GM23338 (cell line): ENCODE measurements at regions not wholly inside any gene's neighbourhood (a gene's known extent, or its start where the extent isn't known, plus 50 kb on each side); places are given as distances from the start of the nearest gene placed in this dataset.
A peak's percentile ranks its signal among the peaks of the same experiment; 100 is the strongest.

Source experiments
- ATAC-seq: fragments of 200-7000 bp; cut with Tn5 transposase; 3 replicates; pipeline ENCODE4 v1.9.1; 2020
- DNase-seq: peaks from one replicate; pipeline ENCODE4 v3.0.0-alpha.2; 2015; ENCODE audit warnings: low spot score
- H2AFZ ChIP-seq: fragments of 200-600 bp; sonication (generic); 2 replicates; pipeline ENCODE4 v1.8.0; 2016; ENCODE audit warnings: antibody characterized with exemption, mild to moderate bottlenecking, moderate library complexity
- H3F3A ChIP-seq: fragments of 200-600 bp; sonication (generic); replicated peaks from 2 replicates; pipeline ENCODE4 v1.8.0; 2017; ENCODE audit warnings: antibody characterized with exemption, mixed run types, low read depth
- H3K27ac ChIP-seq: fragments of 200-600 bp; sonication (generic); 2 replicates; pipeline ENCODE4 v1.6.1; 2016; ENCODE audit warnings: low read depth
- H3K27me3 ChIP-seq: fragments of 200-600 bp; sonication (generic); 2 replicates; pipeline ENCODE4 v1.8.0; 2016; ENCODE audit warnings: mild to moderate bottlenecking, mixed run types, moderate library complexity; ENCODE audit not compliant: insufficient read depth
- H3K36me3 ChIP-seq: fragments of 200-600 bp; sonication (generic); 2 replicates; pipeline ENCODE4 v1.8.0; 2016; ENCODE audit warnings: mild to moderate bottlenecking; ENCODE audit not compliant: insufficient read depth
- H3K4me1 ChIP-seq: fragments of 200-600 bp; sonication (generic); 2 replicates; pipeline ENCODE4 v1.8.0; 2016; ENCODE audit warnings: mild to moderate bottlenecking, moderate library complexity; ENCODE audit not compliant: insufficient read depth
- H3K4me2 ChIP-seq: fragments of 200-600 bp; sonication (generic); 2 replicates; pipeline ENCODE4 v1.7.1; 2017; ENCODE audit warnings: mixed run types
- H3K4me3 ChIP-seq: fragments of 200-600 bp; sonication (generic); 2 replicates; pipeline ENCODE4 v1.6.1; 2016; ENCODE audit warnings: mixed run types
- H3K79me2 ChIP-seq: fragments of 200-600 bp; sonication (generic); replicated peaks from 2 replicates; pipeline ENCODE4 v1.8.0; 2017; ENCODE audit warnings: mild to moderate bottlenecking; ENCODE audit not compliant: insufficient read depth
- H3K9me2 ChIP-seq: fragments of 200-600 bp; sonication (generic); 2 replicates; pipeline ENCODE4 v1.8.0; 2017; ENCODE audit not compliant: insufficient read depth
- H4K20me1 ChIP-seq: fragments of 200-600 bp; sonication (generic); replicated peaks from 2 replicates; pipeline ENCODE4 v1.8.0; 2017; ENCODE audit warnings: mild to moderate bottlenecking; ENCODE audit not compliant: insufficient read depth
- H3K27ac Mint-ChIP-seq: 2 replicates; pipeline ENCODE4 v1.8.0; 2020; ENCODE audit warnings: inconsistent platforms, mild to moderate bottlenecking, moderate library complexity, mixed read lengths
- H3K27me3 Mint-ChIP-seq: 3 replicates; pipeline ENCODE4 v1.8.0; 2022; ENCODE audit warnings: low read depth, mild to moderate bottlenecking, moderate library complexity, mixed read lengths, inconsistent platforms; ENCODE audit not compliant: insufficient read depth, poor library complexity
- H3K36me3 Mint-ChIP-seq: 3 replicates; pipeline ENCODE4 v1.8.0; 2021; ENCODE audit warnings: low read depth, mild to moderate bottlenecking, inconsistent platforms, moderate library complexity, mixed read lengths
- H3K4me1 Mint-ChIP-seq: 3 replicates; pipeline ENCODE4 v1.8.0; 2020; ENCODE audit warnings: mild to moderate bottlenecking, inconsistent platforms, mixed read lengths
- H3K4me3 Mint-ChIP-seq: 3 replicates; pipeline ENCODE4 v1.8.0; 2021; ENCODE audit warnings: moderate library complexity, mild to moderate bottlenecking, inconsistent platforms, mixed read lengths
- H3K9me3 Mint-ChIP-seq: 3 replicates; pipeline ENCODE4 v1.8.0; 2020; ENCODE audit warnings: moderate library complexity, mild to moderate bottlenecking, inconsistent platforms, mixed read lengths
- ETS1 ChIP-seq: IDR thresholded peaks from 2 replicates; pipeline ENCODE4 v1.6.1; 2016; ENCODE audit warnings: antibody characterized with exemption
- EZH2phosphoT487 ChIP-seq: fragments of 200-600 bp; sonication (generic); IDR thresholded peaks from one replicate; pipeline ENCODE4 v1.8.1; 2018; ENCODE audit warnings: antibody characterized with exemption; ENCODE audit not compliant: unreplicated experiment
- JUNB ChIP-seq: IDR thresholded peaks from one replicate; pipeline ENCODE4 v1.6.1; 2016; ENCODE audit warnings: antibody characterized with exemption; ENCODE audit not compliant: unreplicated experiment
- POLR2AphosphoS5 ChIP-seq: IDR thresholded peaks from 2 replicates; pipeline ENCODE4 v1.6.1; 2016; ENCODE audit warnings: antibody characterized with exemption, low read depth
- STAT1 ChIP-seq: IDR thresholded peaks from one replicate; pipeline ENCODE4 v1.6.1; 2016; ENCODE audit warnings: antibody characterized with exemption; ENCODE audit not compliant: unreplicated experiment
- ZNF114 ChIP-seq: fragments of 250-450 bp; sonication (Bioruptor Pico); IDR thresholded peaks from 2 replicates; pipeline ENCODE4 v1.5.0; 2020; ENCODE audit warnings: mild to moderate bottlenecking, moderate library complexity
- ZNF331 ChIP-seq: fragments of 250-450 bp; sonication (Bioruptor Pico); IDR thresholded peaks from 2 replicates; pipeline ENCODE4 v1.5.0; 2020; ENCODE audit warnings: low read depth, mild to moderate bottlenecking, moderate library complexity
- TF ChIP-seq, protein P1 (sequence below), 2 experiments: fragments of 200-600 bp in 1 of 2; sonication (generic) in 1 of 2; conservative IDR thresholded peaks; 2 replicates each; pipeline versions ENCODE4 v1.5.1 to v1.6.1; 2016 to 2017; ENCODE audit warnings: antibody characterized with exemption in 2 of 2, low read depth in 2 of 2, mild to moderate bottlenecking in 2 of 2, moderate library complexity in 1 of 2
- TF ChIP-seq, protein P2 (sequence below): IDR thresholded peaks from one replicate; pipeline ENCODE4 v1.6.1; 2018; ENCODE audit warnings: antibody characterized with exemption; ENCODE audit not compliant: unreplicated experiment

- DNase-seq (no peak), ATAC-seq (no peak)
- H3K27me3 Mint-ChIP-seq = no peaks in the 10 kb centered on the region
Measured at GRCh38 chr1:56031001-56031400, 548.4 kb downstream of the PLPP3 start.

DNA sequence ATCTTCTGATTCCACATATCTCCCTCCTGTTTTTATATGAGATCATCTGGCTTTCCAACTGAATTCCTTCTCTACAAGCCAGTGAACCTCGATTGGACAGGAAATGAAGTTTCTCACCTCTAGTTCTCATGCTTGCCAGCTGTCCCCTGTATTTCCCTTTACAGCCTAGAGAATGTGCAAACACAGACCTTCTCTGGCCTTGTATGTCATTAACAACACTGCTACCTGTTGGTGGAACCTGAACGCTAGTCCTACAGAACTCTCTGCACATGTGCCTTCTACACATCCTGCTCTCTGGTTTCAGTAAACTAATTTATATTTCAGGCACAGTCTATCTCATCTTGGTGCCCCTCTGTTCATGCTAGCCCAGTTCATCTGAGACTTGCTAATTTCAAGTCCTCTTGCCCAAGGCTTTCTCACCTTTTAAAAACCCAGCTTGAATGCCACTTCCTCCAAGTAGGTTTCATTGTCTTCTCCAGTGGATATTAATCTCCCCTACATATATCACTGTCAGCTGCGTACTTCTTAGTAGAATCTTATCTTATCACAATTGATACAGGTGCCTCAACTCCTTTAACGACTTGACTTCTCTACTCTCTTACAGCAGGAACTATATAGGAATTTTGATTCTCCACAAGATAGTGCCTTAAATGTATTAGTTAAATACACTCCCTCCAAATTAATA lies 549.9 kb downstream of the PLPP3 start:
- ATAC-seq (no peak), DNase-seq (peak; percentile 2)
- no peaks in the 10 kb centered on the region for H3K36me3 ChIP-seq
- Mint-ChIP-seq H3K9me3 (no peaks in the 10 kb centered on the region), H3K4me3 (no peak overlapping the region), H3K27me3 (no peaks in the 10 kb centered on the region), H3K4me1 (no peaks in the 10 kb centered on the region), H3K36me3 (no peaks in the 10 kb centered on the region), H3K27ac (no peak overlapping the region)
- no peak overlapping the region for H2AFZ ChIP-seq
- no peak overlapping the region for H3K4me2 ChIP-seq
- H3F3A ChIP-seq = no peaks in the 10 kb centered on the region
- H3K9me2 ChIP-seq = peaks cover 9% of the 10 kb centered on the region; the same call in 1 of the 2 replicates
- H3K27ac ChIP-seq = no peak overlapping the region
- no peak overlapping the region for H3K4me3 ChIP-seq
- no peaks in the 10 kb centered on the region for H3K27me3 ChIP-seq
- no peaks in the 10 kb centered on the region for H4K20me1 ChIP-seq
- H3K79me2 ChIP-seq = no peaks in the 10 kb centered on the region
- no peaks in the 10 kb centered on the region for H3K4me1 ChIP-seq
- TF ChIP-seq ETS1 (no peak), EZH2phosphoT487 (no peak), JUNB (no peak), ZNF331 (no peak), POLR2AphosphoS5 (no peak)
- TF ChIP-seq, protein P1, sequence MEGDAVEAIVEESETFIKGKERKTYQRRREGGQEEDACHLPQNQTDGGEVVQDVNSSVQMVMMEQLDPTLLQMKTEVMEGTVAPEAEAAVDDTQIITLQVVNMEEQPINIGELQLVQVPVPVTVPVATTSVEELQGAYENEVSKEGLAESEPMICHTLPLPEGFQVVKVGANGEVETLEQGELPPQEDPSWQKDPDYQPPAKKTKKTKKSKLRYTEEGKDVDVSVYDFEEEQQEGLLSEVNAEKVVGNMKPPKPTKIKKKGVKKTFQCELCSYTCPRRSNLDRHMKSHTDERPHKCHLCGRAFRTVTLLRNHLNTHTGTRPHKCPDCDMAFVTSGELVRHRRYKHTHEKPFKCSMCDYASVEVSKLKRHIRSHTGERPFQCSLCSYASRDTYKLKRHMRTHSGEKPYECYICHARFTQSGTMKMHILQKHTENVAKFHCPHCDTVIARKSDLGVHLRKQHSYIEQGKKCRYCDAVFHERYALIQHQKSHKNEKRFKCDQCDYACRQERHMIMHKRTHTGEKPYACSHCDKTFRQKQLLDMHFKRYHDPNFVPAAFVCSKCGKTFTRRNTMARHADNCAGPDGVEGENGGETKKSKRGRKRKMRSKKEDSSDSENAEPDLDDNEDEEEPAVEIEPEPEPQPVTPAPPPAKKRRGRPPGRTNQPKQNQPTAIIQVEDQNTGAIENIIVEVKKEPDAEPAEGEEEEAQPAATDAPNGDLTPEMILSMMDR (conservative IDR thresholded peaks at IDR 0.05; ENCODE audit: low read depth in 2 of 2) = peak in 1 of 2 experiments; percentile 24; a peak in 1 of 4 replicates
- TF ChIP-seq, protein P2, sequence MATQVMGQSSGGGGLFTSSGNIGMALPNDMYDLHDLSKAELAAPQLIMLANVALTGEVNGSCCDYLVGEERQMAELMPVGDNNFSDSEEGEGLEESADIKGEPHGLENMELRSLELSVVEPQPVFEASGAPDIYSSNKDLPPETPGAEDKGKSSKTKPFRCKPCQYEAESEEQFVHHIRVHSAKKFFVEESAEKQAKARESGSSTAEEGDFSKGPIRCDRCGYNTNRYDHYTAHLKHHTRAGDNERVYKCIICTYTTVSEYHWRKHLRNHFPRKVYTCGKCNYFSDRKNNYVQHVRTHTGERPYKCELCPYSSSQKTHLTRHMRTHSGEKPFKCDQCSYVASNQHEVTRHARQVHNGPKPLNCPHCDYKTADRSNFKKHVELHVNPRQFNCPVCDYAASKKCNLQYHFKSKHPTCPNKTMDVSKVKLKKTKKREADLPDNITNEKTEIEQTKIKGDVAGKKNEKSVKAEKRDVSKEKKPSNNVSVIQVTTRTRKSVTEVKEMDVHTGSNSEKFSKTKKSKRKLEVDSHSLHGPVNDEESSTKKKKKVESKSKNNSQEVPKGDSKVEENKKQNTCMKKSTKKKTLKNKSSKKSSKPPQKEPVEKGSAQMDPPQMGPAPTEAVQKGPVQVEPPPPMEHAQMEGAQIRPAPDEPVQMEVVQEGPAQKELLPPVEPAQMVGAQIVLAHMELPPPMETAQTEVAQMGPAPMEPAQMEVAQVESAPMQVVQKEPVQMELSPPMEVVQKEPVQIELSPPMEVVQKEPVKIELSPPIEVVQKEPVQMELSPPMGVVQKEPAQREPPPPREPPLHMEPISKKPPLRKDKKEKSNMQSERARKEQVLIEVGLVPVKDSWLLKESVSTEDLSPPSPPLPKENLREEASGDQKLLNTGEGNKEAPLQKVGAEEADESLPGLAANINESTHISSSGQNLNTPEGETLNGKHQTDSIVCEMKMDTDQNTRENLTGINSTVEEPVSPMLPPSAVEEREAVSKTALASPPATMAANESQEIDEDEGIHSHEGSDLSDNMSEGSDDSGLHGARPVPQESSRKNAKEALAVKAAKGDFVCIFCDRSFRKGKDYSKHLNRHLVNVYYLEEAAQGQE = no peak

More at GRCh38 chr1:56031001-56031400, 548.4 kb downstream of the PLPP3 start:
- H3F3A ChIP-seq = no peaks in the 10 kb centered on the region
- H3K4me1 ChIP-seq = no peaks in the 10 kb centered on the region
- H3K9me3 Mint-ChIP-seq = no peaks in the 10 kb centered on the region
- no peak overlapping the region for H3K27ac ChIP-seq
- no peaks in the 10 kb centered on the region for H3K36me3 Mint-ChIP-seq
- H3K4me3 Mint-ChIP-seq = no peak overlapping the region
- no peak overlapping the region for H3K4me2 ChIP-seq
- H3K9me2 ChIP-seq = peaks cover 9% of the 10 kb centered on the region; the same call in 1 of the 2 replicates
- no peak overlapping the region for H3K4me3 ChIP-seq
- H4K20me1 ChIP-seq = no peaks in the 10 kb centered on the region
- H3K27me3 ChIP-seq = no peaks in the 10 kb centered on the region
- TF ChIP-seq ZNF114 (no peak), POLR2AphosphoS5 (no peak), EZH2phosphoT487 (no peak), STAT1 (no peak)
- TF ChIP-seq, protein P1 (conservative IDR thresholded peaks at IDR 0.05; ENCODE audit: low read depth in 2 of 2) = no peak
- H3K36me3 ChIP-seq = no peaks in the 10 kb centered on the region
- H3K4me1 Mint-ChIP-seq = no peaks in the 10 kb centered on the region
- no peak overlapping the region for H2AFZ ChIP-seq
- H3K27ac Mint-ChIP-seq = no peak overlapping the region
- H3K79me2 ChIP-seq = no peaks in the 10 kb centered on the region
